ENCODE measurements at regions not wholly inside any gene's neighbourhood (a gene's known extent, or its start where the extent isn't known, plus 50 kb on each side); places are given as distances from the start of the nearest gene placed in this dataset.

DNA sequence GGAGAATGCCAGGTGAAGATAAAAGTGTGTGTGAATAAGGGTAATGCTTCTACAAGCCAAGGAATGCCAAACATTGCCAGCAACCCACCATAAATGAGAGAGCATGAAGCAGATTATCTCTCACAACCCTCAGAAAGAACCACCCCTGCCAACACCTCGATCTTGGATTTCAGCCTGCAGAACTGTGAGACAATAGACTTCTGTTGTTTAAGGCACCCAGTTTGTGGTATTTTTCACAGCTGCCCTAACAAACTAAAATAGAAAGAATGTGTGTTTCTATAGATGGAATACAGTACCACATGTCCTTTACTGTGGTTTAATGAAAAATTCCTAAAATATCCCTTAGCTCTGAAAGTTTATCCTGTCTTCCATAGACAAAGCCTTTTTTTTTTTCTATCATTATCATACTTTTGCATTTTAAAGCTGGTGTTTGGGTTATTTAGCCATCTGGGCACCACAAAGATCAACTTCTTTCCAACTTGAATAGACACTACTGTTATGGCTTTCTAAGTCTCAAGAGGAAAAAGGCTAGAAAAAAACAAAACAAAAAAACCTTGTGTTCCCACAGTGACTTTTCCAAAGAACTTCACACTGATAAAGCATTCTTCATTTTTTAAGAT lies 505.6 kb downstream of the KCTD12 start:
- no peak for DNase-seq
- no peak overlapping the region for H2AFZ ChIP-seq (ENCODE audit: low read depth)
- ChIA-PET CTCF (interaction anchor here (1.4 kb wide), 1 partner anchor 86 kb away, joined by 3 read pairs; no protein-coding TSS in a partner anchor), POLR2A (no interaction called here)
- peaks cover 16% of the 10 kb centered on the region for H3F3A ChIP-seq (replicated peaks; ENCODE audit: insufficient read depth)
- no peak overlapping the region for H3K4me2 ChIP-seq
- H3K27ac ChIP-seq (ENCODE audit: low read depth in 2 of 2, low read length in 1 of 2) = no peak overlapping the region
- TF ChIP-seq ELF1 (IDR thresholded peaks at IDR 0.05) (no peak), POLR2AphosphoS5 (IDR thresholded peaks at IDR 0.05; ENCODE audit: low read depth, low read length) (no peak), RCOR1 (IDR thresholded peaks at IDR 0.05; ENCODE audit: low read length) (no peak), RXRA (IDR thresholded peaks at IDR 0.05; ENCODE audit: borderline replicate concordance, low read depth) (no peak), YY1 (IDR thresholded peaks at IDR 0.05; ENCODE audit: low read depth) (no peak), EZH2phosphoT487 (IDR thresholded peaks at IDR 0.05; ENCODE audit: borderline replicate concordance, low read depth) (no peak), FOXM1 (IDR thresholded peaks at IDR 0.05; ENCODE audit: low read depth) (no peak), NRF1 (IDR thresholded peaks at IDR 0.05; ENCODE audit: low read depth, low read length) (no peak), EP300 (IDR thresholded peaks at IDR 0.05; ENCODE audit: borderline replicate concordance in 1 of 2, low read depth in 1 of 2, low read length in 1 of 2) (no peak), SIN3A (IDR thresholded peaks at IDR 0.05; ENCODE audit: borderline replicate concordance, low read depth, low read length) (no peak), GABPA (IDR thresholded peaks at IDR 0.05; ENCODE audit: low read depth) (no peak)
- TF ChIP-seq, protein P1, sequence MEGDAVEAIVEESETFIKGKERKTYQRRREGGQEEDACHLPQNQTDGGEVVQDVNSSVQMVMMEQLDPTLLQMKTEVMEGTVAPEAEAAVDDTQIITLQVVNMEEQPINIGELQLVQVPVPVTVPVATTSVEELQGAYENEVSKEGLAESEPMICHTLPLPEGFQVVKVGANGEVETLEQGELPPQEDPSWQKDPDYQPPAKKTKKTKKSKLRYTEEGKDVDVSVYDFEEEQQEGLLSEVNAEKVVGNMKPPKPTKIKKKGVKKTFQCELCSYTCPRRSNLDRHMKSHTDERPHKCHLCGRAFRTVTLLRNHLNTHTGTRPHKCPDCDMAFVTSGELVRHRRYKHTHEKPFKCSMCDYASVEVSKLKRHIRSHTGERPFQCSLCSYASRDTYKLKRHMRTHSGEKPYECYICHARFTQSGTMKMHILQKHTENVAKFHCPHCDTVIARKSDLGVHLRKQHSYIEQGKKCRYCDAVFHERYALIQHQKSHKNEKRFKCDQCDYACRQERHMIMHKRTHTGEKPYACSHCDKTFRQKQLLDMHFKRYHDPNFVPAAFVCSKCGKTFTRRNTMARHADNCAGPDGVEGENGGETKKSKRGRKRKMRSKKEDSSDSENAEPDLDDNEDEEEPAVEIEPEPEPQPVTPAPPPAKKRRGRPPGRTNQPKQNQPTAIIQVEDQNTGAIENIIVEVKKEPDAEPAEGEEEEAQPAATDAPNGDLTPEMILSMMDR (IDR thresholded peaks at IDR 0.05) = no peak
- TF ChIP-seq, protein P2, sequence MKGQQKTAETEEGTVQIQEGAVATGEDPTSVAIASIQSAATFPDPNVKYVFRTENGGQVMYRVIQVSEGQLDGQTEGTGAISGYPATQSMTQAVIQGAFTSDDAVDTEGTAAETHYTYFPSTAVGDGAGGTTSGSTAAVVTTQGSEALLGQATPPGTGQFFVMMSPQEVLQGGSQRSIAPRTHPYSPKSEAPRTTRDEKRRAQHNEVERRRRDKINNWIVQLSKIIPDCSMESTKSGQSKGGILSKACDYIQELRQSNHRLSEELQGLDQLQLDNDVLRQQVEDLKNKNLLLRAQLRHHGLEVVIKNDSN (IDR thresholded peaks at IDR 0.05; ENCODE audit: borderline replicate concordance, low read depth) = no peak
- TF ChIP-seq, protein P3, sequence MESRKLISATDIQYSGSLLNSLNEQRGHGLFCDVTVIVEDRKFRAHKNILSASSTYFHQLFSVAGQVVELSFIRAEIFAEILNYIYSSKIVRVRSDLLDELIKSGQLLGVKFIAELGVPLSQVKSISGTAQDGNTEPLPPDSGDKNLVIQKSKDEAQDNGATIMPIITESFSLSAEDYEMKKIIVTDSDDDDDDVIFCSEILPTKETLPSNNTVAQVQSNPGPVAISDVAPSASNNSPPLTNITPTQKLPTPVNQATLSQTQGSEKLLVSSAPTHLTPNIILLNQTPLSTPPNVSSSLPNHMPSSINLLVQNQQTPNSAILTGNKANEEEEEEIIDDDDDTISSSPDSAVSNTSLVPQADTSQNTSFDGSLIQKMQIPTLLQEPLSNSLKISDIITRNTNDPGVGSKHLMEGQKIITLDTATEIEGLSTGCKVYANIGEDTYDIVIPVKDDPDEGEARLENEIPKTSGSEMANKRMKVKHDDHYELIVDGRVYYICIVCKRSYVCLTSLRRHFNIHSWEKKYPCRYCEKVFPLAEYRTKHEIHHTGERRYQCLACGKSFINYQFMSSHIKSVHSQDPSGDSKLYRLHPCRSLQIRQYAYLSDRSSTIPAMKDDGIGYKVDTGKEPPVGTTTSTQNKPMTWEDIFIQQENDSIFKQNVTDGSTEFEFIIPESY (IDR thresholded peaks at IDR 0.05; ENCODE audit: borderline replicate concordance, low read depth) = no peak
- H3K4me3 ChIP-seq (ENCODE audit: low read depth in 2 of 2, low read length in 1 of 2) = no peak overlapping the region
- no peaks in the 10 kb centered on the region for H3K36me3 ChIP-seq (replicated peaks in 1 of 2; ENCODE audit: control insufficient read depth in 1 of 2, insufficient read depth in 2 of 2, low read length in 1 of 2)
- H3K4me1 ChIP-seq (ENCODE audit: control insufficient read depth in 1 of 2, insufficient read depth in 2 of 2, low read depth in 1 of 2, low read length in 1 of 2) = no peaks in the 10 kb centered on the region; a peak in 1 of 4 replicates
- 9% methylated on average over 1 of the region's 1 CpG for WGBS (ENCODE audit: low lambda C conversion rate)
- H3K9me2 ChIP-seq = no peaks in the 10 kb centered on the region
- H3K27me3 ChIP-seq (ENCODE audit: insufficient read depth) = no peaks in the 10 kb centered on the region
- 0 out of 2 replicates have a peak, but pooled peaks cover 5% of the 10 kb centered on the region for H4K20me1 ChIP-seq (ENCODE audit: insufficient read depth)
- H3K9ac ChIP-seq = no peak overlapping the region
- H3K9me3 ChIP-seq = no peaks in the 10 kb centered on the region
- no peaks in the 10 kb centered on the region for H3K79me2 ChIP-seq (ENCODE audit: insufficient read depth)
